PFSK-1 (cell line): ENCODE measurements at regions not wholly inside any gene's neighbourhood (a gene's known extent, or its start where the extent isn't known, plus 50 kb on each side); places are given as distances from the start of the nearest gene placed in this dataset.

ENCODE experiments used
- FOXP2 ChIP-seq: optimal IDR thresholded peaks from 2 replicates; pipeline ENCODE3; 2011; ENCODE audit warnings: borderline replicate concordance, control low read depth, inconsistent platforms; ENCODE audit not compliant: insufficient read depth; ENCODE audit errors: extremely low read length, extremely low read depth
- POLR2AphosphoS5 ChIP-seq: IDR thresholded peaks from 2 replicates; pipeline ENCODE4 v1.6.1; 2012; ENCODE audit warnings: low read depth, mild to moderate bottlenecking, control low read depth, low read length, moderate library complexity
- REST ChIP-seq, 2 experiments: IDR thresholded peaks; 2 replicates each; pipeline versions ENCODE4 v1.6.1 to v1.8.0; 2011 to 2012; ENCODE audit warnings: low read depth in 2 of 2, low read length in 2 of 2, control low read depth in 1 of 2, inconsistent platforms in 1 of 2, mild to moderate bottlenecking in 1 of 2, moderate library complexity in 1 of 2; ENCODE audit not compliant: insufficient read depth in 1 of 2
- SIN3A ChIP-seq: IDR thresholded peaks from 2 replicates; pipeline ENCODE4 v1.6.1; 2012; ENCODE audit warnings: mild to moderate bottlenecking, low read length, moderate library complexity, borderline replicate concordance; ENCODE audit not compliant: insufficient read depth
- TAF1 ChIP-seq: IDR thresholded peaks from 2 replicates; pipeline ENCODE4 v1.6.1; 2012; ENCODE audit warnings: low read length, control low read depth, borderline replicate concordance; ENCODE audit not compliant: insufficient read depth

DNA sequence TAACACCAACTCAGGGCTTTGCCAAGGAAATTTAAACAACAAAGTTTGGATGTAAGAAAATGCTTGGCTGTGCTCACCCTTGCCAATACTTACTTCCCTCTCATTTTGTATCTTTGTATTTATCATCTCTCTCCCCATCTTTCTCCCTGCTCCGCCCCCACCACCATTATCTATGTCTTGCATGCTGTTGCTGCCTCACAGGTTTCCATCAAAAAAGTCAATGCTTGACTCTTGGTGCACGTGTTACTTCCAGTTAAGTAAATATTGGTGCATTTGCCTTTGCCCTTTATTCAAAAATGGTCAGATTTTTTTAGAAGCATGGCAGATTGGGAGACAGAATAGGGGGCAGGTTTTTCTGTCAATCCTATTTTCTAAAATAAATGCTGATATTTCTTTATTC lies 626.0 kb downstream of the ACTR3B start:
- TF ChIP-seq FOXP2: no peak
- no peak for TF ChIP-seq POLR2AphosphoS5
- TF ChIP-seq SIN3A: no peak
- TF ChIP-seq REST (IDR thresholded peaks at IDR 0.05; ENCODE audit: insufficient read depth in 1 of 2, low read depth in 2 of 2, low read length in 2 of 2): no peak
- no peak for TF ChIP-seq TAF1

DNA sequence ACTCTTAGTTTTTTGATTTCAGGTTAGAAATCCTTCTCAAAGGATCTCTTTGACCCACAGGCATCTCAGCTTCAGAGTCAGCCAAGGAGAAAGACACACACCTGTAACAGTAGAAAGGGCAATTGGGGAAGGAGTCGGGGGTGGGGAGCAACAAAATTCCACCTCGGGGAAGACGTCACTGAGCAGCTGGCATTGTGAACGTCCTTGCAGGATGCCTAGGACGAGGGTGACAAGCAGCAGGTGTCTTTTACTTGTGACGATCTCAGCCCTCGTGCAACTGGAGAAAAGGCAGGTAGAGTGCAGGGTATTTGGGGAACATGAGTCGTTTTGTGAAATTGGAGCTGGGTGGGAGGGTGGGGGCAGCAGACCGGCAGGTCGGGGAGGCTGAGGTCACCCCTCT lies 627.0 kb downstream of the ACTR3B start:
- TF ChIP-seq TAF1 (no peak), REST (IDR thresholded peaks at IDR 0.05; ENCODE audit: insufficient read depth in 1 of 2, low read depth in 2 of 2, low read length in 2 of 2) (no peak), FOXP2 (no peak), POLR2AphosphoS5 (no peak), SIN3A (no peak)

- TF ChIP-seq FOXP2 (no peak), TAF1 (no peak), SIN3A (no peak), REST (IDR thresholded peaks at IDR 0.05; ENCODE audit: insufficient read depth in 1 of 2, low read depth in 2 of 2, low read length in 2 of 2) (no peak), POLR2AphosphoS5 (no peak)
Measured at GRCh38 chr7:153388611-153389010, 629.1 kb downstream of the ACTR3B start.

GRCh38 chr7:153389261-153389660 lies 629.7 kb downstream of the ACTR3B start:
- TF ChIP-seq SIN3A (no peak), FOXP2 (no peak), REST (IDR thresholded peaks at IDR 0.05; ENCODE audit: insufficient read depth in 1 of 2, low read depth in 2 of 2, low read length in 2 of 2) (no peak), TAF1 (no peak), POLR2AphosphoS5 (no peak)

DNA sequence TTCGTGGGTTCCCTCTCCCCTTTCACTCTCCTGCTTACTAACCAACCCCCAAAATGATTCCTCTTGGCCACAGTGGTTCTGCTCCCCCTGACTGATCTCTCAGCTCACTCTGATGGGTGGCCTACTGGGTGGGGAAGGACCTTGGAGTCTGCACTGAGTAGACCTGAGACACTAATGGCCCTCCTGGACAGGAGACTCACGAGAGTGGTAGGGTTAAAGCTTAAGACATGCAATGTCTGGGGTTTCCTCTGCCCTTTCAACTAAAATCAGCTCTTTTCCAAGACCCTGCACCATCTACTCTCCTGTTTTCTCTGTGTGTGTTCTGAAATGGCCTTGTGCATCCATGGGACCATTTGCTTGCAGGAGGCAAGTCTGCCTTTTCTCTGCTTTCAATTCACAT lies 631.4 kb downstream of the ACTR3B start:
- TF ChIP-seq FOXP2 (no peak), TAF1 (no peak), SIN3A (no peak), REST (IDR thresholded peaks at IDR 0.05; ENCODE audit: insufficient read depth in 1 of 2, low read depth in 2 of 2, low read length in 2 of 2) (no peak), POLR2AphosphoS5 (no peak)
